Germinal center (tissue), 1 donor: ENCODE measurements at regions not wholly inside any gene's neighbourhood (a gene's known extent, or its start where the extent isn't known, plus 50 kb on each side); places are given as distances from the start of the nearest gene placed in this dataset.

Source experiments
- DNase-seq: peaks from one replicate; pipeline ENCODE4 v3.0.0; 2012; ENCODE audit warnings: mixed read lengths, low spot score

DNA sequence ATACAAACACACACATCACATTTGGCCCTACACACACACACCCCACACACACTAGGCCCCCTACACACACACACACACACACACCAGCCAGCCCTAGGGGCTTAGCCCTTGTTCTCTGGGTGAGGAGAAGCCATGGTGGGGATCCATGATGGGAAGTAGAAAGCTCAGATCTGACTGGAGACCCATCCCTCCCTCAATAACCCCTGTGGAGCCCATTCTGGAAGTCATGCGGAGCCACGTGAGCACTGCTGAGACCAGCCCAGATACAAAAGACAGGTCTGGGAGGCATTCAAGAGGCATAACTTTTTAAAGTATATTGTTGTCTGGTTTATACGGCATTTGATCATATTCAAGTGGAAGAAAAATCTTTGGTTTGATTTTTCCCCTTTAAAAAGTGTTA is 448.5 kb downstream of the SOX6 start:
- no peak for DNase-seq

DNA sequence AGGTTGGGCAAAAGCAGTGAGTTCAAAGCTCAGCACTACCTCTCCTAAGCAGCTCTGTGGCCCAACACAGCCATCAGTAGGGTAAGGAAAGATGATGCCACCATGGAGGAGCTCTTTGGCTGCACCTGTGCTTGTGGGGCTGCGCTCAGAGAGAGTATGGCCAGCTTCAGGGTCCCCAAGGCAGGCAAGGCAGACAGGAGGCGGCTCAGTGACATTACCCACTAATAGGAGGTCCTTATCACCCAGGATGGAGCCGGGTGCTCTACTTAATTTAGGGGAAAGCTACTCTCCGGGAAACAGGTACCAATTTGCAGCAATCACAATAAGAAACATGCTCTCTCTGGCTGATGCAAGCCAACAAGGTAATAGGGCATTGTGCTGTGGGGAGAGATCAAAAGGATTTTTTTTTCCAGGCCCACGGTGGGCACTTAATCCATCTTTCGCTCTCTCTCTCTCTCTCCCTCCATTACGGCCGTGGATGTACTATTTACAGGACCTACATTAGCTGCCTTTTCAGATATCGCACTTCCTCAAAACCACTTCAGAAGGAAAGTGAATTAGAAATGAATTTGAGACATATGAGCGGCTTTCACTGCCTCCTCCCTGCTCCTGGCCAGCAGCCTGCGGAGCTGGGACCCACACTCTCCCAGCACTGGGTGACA is 446.3 kb downstream of the SOX6 start:
- DNase-seq, result no peak

DNA sequence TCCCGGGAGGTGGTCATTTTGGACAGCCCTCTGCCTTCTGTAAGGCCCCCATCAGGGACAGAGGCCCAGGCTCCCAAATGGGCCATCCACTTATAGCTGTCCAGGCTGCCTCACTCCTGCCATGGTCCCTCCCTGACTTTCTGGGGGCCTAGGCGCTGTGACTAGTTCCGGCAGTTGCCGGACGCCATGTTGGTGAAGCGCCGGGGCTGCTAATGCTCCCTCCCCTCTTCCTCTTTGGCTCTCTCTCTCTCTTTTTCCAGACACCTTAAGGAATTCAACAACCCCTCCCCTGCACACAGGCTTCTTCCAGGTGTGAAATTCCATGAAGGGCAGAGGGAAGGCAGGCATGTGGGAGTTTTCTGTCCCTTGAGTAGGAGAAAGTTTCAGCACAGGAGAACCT is 445.6 kb downstream of the SOX6 start:
- DNase-seq, result no peak

DNA sequence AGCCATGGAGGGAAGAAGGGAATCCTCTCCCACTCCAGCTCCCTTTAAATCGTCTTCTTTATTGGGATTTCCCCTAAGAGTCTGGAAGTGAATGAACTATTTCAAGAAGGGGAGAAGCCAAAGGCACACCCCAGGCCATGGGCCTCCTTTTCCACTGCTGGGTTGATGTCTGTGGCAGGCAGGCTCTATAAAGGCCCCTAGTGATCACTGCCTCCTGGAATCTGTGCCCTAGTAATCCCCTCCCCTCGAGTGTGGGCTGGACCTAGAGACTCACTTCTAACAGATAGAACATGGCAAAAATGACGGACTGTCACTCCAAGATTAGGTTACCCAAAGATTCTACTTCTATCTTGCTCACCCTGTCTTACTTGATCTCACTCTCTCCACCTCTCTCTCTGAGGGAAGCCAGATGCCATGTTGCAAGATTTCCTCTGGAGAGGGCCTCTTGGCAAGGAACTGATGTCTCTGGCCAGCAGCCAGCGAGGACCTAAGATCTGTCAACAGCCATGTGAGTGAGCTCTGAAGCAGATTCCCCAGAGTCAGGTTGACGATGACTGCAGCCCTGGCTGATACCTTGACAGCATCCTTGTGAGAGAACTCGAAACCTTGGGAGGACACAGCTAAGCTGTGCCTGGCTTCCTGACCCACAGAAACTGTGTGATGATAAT is 444.8 kb downstream of the SOX6 start:
- no peak for DNase-seq

DNA sequence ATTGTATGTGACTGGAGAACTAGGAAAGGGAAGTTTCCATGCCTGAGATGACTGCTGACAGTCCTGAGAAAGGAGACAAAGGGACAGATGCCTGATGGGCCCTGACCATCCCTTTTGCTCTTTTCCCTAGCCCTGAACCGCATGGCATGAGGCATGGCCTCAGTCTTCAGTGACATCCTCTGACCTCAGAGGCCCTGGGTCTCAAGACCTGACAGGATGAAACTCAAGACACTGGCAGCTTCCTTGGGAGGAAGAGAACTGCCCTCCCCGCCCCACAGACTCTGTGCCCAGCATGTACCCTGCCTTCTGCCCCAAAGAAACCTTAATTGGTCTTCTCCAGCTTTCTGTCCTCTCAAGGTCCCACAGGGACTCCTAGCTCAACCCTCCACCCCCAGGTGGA is 444.1 kb downstream of the SOX6 start:
- DNase-seq, result no peak

DNA sequence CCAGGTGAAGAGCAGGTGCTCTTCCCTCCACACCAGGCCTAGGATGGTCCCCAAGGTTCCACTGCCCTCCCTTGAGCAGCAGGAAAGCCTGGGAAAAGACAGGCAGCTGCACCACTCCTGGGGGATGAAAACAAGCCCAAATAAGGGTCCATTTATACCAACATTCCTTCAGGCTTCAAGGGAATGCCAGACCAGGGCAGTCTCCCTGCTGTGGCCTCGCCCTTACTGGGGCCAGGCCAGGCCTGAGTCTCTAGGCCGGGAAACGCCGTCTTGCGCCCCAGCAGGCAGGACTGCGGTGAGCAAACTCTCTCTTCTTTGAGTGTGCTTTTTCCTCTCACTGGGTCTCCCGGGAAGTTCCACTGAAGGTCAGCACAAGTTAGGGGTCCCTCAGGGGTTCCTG is 443.5 kb downstream of the SOX6 start:
- no peak for DNase-seq

DNA sequence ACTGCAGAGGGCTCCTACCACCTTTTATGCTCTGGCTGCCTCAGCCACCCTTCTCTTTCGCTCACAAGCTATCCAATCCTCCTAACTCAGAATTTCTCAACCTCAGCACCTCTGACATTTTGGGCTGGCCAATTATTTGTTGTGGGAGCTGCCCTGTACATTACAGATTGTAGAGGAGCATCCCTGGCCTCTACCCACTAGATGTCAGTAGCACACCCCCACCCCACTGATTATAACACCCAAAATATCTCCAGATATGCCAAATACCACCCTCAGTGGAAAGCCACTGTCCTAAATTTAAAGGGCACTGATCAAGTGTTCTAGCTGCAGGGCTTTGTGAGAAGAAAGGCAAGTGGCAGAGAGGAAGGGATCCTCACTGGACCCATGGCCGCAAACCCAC is 443.1 kb downstream of the SOX6 start:
- no peak for DNase-seq
